ENCODE measurements at regions not wholly inside any gene's neighbourhood (a gene's known extent, or its start where the extent isn't known, plus 50 kb on each side); places are given as distances from the start of the nearest gene placed in this dataset.

DNA sequence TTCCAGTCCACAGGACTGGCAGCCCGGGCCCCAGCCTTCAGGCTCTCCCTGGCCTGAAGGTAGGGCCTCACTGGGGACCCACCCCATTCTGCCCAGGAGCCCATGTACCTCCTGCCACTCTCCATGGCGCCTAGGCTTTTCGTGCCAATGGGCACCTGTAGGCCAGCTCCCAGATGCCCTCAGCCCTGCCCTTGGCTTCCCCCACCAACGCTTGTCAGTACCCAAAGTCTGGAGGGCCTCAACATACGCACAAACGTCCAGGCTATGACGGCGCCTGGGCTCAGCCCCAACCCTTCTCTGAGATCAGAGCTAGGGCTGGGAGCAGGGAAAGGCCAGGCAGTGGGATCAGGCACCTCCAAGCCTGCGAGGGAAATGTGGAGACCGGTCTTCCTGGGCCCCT lies 816.9 kb upstream of the LUZP2 start:
- no peak for DNase-seq (ENCODE audit: low spot score)

DNA sequence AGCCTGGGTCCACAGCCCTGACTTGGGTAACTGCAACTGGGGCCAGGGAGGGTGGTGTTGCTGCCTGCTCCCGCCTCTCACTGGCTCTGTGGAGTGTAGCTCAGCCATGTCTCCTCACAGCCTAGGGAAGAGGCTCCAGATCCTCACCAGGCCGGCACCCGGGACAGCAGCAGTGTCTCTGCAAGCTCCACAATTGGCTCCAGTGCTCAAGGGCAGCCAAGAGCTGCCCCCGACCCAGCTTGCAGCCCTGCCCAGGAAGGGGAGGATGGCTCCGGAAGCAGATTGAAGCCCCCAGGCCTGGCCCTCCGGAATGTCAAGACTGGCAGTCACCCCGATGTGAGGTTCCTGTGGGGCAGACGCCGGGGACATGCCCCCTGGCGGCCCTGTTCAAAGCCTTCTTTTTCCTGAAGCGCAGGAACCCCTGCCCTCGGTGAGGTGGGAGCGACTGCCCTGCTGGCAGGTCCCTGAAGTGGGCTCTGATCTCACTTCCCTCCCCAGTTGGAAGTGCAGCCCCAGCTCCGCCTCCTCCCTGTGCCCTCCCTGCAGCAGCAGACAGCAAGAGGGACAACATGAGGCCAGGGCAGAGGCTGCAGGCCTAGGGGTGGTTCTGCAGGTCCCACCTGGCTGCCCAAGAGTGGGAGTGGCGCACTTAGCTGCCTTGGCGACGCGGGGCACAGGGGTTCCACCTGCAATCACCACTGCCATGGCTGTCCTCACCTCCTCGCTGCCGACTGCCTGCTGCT lies 816.2 kb upstream of the LUZP2 start:
- DNase-seq (ENCODE audit: low spot score) = no peak

GRCh38 chr11:23684701-23685100 lies 812.2 kb upstream of the LUZP2 start:
- no peak for DNase-seq (ENCODE audit: low spot score)

DNA sequence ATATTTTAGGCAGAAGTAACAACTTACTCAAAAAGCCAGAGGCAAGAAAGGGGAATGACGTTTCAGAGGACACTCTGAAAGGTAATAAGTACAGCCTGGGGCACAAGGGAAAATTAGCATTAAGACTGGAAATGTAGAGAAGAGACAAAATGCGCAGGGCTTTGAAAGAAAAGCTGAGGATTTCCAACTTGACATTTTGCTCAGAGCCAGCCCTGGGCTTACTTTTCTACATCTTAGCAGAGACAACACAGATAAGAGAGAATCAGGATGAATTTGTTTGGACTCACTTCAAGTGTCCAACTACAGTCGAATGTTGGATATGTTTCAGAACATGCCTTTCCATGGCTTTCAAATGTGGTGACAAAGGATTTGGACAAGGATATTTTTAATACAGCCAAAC lies 808.9 kb upstream of the LUZP2 start:
- DNase-seq (ENCODE audit: low spot score) = no peak

DNA sequence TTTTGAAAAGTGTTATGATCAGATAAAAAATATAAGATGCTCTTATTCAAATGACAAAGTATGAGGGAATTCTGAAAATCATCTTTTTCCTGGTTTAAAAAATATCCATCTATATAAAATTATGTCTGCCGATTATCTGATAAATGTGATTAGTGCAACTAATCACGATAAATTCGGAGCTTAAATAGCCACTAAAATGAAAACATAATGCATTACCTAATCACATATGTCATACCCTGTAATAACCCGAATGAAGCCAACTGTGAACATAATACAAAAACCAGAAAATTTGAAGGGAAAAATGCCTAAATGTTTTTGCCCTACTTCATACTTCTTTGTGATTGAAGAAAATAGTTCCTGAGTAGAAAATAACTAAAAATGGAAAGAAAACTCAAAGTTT lies 808.4 kb upstream of the LUZP2 start:
- no peak for DNase-seq (ENCODE audit: low spot score)

GRCh38 chr11:23688835-23689234 lies 808.0 kb upstream of the LUZP2 start:
- DNase-seq (ENCODE audit: low spot score) = no peak

- no peak for DNase-seq (ENCODE audit: low spot score)
Measured at GRCh38 chr11:23696688-23697415, 800.0 kb upstream of the LUZP2 start.

DNA sequence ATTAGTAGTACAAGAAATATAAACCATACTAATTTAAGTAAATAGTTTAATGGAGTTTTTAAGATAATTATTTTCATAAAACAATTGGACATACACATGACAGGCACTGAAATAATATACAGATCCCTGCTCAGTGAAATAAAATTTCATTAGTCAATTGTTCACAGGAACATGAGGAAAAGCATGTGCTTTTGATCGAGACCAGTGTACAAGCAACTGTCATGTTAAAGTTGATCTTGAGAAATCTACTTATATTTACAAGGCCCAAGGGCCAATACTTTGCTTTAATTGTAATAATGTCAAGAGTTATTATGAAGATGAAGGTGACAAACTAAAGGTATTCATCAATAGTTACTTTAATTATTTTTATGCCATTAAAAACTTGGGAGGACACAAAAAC lies 792.7 kb upstream of the LUZP2 start:
- DNase-seq (ENCODE audit: low spot score) = no peak

GRCh38 chr11:23711981-23712380 lies 784.9 kb upstream of the LUZP2 start:
- no peak for DNase-seq (ENCODE audit: low spot score)

- DNase-seq (ENCODE audit: low spot score) = no peak
Measured at GRCh38 chr11:23719016-23719415, 777.8 kb upstream of the LUZP2 start.

GRCh38 chr11:23723861-23724260 lies 773.0 kb upstream of the LUZP2 start:
- no peak for DNase-seq (ENCODE audit: low spot score)

DNA sequence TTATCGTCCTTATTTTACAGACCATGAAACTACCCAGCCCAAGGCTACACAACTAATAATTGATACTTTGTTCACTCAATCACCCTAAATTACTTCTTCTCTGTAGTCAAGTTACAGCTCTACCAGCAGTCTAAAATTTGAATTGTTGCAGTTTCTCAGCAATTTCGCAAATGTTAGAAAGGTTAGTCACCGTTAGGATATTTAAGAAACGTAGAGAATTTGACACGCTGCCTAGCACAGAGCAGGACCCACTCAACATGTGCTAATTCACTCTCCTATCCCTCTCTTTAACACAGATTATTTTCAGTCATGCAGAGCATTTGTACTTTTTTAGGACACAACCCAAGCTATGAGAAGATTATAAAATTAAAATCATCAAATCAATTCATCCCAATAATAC lies 771.1 kb upstream of the LUZP2 start:
- DNase-seq (ENCODE audit: low spot score) = no peak

DNA sequence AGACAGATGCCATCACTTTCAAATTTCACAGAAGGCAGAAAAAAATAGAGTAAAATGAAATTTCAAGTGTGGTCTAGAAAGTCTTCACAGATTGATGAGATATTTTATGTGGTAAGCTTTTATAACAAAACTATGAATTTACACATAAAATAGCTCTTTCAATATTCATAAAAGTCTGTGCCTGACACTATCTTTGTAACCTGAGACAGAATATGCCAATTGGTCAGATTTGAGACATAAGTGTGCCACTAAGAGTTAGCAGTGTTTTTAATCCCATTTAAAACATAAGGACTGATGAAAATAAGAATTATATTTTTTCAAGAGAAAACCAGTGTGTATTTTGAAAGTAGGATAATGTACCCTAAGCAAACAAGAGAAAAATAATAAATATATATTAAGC lies 769.5 kb upstream of the LUZP2 start:
- no peak for DNase-seq (ENCODE audit: low spot score)

GRCh38 chr11:23727794-23728193 lies 769.1 kb upstream of the LUZP2 start:
- DNase-seq (ENCODE audit: low spot score) = no peak

DNA sequence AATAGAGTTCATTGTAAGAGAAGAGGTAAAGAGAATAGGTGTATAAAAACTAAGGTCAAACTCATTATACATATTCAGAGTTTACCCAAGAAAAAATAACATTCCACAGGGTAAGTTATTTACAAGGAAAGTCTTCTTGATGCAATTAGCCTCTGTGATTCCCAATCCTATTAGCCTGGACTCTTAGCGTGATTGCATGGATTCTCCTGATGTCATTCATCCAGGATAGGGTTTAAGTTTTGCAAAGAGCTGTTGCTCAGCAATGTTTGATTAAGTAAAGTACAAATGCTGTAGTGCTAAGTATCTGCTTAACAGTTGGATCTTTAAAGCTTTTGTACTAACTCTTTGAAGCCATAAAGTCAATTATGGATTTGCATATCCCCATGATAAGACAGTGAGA lies 767.8 kb upstream of the LUZP2 start:
- no peak for DNase-seq (ENCODE audit: low spot score)

DNA sequence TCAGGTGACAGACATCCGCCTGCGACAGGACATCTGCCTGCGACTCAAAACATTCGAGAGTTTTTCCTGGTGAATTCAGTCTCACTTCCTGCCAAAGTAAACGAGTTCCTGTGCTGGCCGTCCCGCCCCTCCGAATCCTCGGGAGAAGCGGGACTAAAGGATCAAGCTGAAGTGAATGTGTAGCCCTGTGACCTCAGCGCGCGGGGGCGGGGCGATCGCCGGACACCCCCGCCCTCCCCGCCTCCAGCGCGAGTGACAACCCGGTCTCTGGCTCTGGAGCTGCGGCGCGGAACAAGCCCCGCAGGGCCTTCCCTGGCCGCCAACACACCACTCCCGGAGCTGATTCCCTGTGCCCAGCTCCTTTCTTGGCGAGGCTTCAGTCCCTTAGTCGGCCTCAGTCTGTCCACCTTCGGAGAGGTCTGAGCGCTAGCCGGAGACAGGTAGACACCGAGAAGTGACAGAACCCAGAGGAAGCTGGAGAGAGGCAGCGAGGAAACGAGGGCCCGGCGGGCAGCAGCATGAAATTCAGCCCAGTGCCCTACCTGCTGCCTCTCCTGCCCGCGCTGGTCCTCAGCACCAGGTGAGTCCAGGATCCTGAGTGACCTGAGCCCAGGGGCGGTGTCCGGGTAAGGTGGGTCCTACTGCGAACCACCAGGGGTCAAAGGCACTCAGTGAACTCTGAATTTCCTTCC lies 766.4 kb upstream of the LUZP2 start:
- DNase-seq (ENCODE audit: low spot score) = no peak

GRCh38 chr11:23732026-23732425 lies 764.8 kb upstream of the LUZP2 start:
- DNase-seq (ENCODE audit: low spot score) = no peak

- no peak for DNase-seq (ENCODE audit: low spot score)
Measured at GRCh38 chr11:23746896-23747295, 750.0 kb upstream of the LUZP2 start.

DNA sequence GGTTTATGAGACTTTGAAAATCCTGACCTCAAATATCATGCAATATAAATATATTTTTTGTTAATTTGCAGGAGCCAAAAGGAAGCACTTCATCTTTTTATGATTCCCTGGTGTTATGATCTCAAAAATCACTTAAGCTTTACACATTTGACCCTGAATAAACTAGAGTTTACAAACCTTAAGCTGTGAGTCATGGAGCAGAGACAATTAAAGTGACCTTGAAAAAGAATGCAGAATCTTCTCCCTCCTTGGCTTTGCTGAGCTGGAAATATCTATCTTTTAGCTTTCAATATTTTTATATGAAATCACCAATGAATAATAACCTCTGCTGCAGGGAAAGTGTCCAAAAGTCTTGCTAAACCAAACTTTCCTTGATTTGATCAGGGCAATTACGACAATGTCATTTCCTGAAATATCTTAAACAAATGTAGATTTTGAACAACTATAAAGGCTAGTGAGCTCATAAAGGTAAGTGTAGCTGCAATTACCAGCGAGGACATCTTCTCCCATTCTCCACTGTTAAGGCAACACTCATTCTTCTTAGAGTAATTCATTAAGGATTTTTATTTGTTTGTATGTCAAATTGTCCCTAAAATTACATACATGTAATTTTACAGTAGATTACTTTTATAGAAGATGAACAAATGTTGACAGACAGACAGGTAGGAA lies 747.0 kb upstream of the LUZP2 start:
- DNase-seq (ENCODE audit: low spot score) = no peak

DNA sequence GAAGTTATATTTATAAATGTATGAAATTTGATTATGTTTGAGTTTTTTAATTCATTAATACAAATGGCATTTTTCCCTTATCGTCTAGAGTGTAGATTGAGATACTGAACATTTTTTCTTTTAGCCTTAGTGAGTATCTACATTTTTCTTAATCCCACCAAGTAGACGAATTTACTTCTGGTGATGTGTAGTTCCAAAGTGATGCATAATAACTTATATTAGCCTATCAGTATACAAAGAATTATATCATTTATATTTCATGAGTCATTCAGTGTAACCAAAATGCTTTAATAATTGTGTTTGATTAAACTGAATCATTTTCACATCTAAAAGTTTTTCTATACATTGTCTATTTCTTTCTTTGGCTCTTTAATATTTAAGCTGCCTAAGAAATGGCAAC lies 745.6 kb upstream of the LUZP2 start:
- no peak for DNase-seq (ENCODE audit: low spot score)

DNA sequence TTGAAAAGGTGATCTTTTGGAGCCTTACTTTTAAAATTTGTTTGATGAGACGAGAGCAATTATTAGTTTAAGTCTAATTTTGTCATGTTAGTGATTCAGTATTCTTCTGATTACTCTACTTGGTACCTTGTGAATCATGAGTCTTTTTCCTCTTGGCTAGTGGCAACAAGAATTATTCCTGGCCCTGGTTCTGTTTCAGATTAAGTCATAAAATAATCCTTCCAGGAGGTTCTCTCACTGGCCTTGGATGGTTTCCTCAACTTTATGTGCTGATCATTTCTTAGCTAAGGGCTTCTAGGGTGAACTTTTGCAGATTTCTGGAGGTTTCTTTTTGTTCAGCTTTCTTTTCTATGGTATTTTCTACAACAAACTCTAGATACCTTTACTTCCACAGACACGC lies 741.8 kb upstream of the LUZP2 start:
- DNase-seq (ENCODE audit: low spot score) = no peak

DNA sequence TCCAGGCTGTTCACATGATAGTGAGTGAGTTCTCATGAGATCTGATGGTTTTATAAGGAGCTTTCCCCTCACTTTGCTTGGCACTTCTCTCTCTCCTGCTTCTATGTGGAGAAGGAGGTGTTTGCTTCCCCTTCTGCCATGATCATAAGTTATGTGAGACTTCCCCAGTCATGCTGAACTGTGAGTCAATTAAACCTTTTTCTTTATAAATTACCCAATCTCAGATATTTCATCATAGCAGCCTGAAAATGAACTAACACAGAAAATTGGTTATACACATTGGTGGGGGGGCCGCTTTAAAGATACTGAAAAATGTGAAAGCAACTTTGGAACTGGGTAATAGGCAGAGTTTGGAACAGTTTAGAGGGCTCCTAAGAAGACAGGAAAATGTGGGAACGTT lies 741.1 kb upstream of the LUZP2 start:
- no peak for DNase-seq (ENCODE audit: low spot score)

- DNase-seq (ENCODE audit: low spot score) = no peak
Measured at GRCh38 chr11:23759489-23759888, 737.4 kb upstream of the LUZP2 start.

Data from hematopoietic multipotent progenitor cell treated with erythropoietin and hydrocortisone succinate and interleukin-3 and kit ligand, for 15 days (in vitro differentiated cells).